Loucy (cell line): ENCODE measurements at regions not wholly inside any gene's neighbourhood (a gene's known extent, or its start where the extent isn't known, plus 50 kb on each side); places are given as distances from the start of the nearest gene placed in this dataset.
"Not testable (repeated sequence)": the region's sequence is repeated elsewhere in the genome, so short reads cannot be mapped to it uniquely, and the experiment has no call there.

Source experiments
- H2AFZ ChIP-seq: fragments of 200-600 bp; sonication (generic); 2 replicates; pipeline ENCODE4 v1.6.0; 2016; ENCODE audit warnings: antibody characterized with exemption, mild to moderate bottlenecking, low read length, moderate library complexity
- H3F3A ChIP-seq: fragments of 200-600 bp; 2 replicates; pipeline ENCODE4 v1.6.0; 2016; ENCODE audit warnings: antibody characterized with exemption, low read depth, mild to moderate bottlenecking
- H3K27me3 ChIP-seq: fragments of 200-600 bp; sonication (generic); 2 replicates; pipeline ENCODE4 v1.6.1; 2014; ENCODE audit warnings: low read length, mild to moderate bottlenecking; ENCODE audit not compliant: insufficient read depth, poor library complexity, severe bottlenecking
- H3K36me3 ChIP-seq: fragments of 200-600 bp; sonication (generic); 2 replicates; pipeline ENCODE4 v1.6.1; 2016; ENCODE audit warnings: low read length; ENCODE audit not compliant: insufficient read depth
- H3K4me1 ChIP-seq: fragments of 200-600 bp; sonication (generic); 2 replicates; pipeline ENCODE4 v1.5.1; 2014; ENCODE audit warnings: low read length, mild to moderate bottlenecking; ENCODE audit not compliant: insufficient read depth, poor library complexity, severe bottlenecking
- H3K4me2 ChIP-seq: fragments of 200-600 bp; sonication (generic); 2 replicates; pipeline ENCODE4 v1.6.0; 2014; ENCODE audit warnings: antibody characterized with exemption, low read length, low read depth, mild to moderate bottlenecking; ENCODE audit not compliant: poor library complexity, severe bottlenecking
- H3K4me3 ChIP-seq: fragments of 200-600 bp; sonication (generic); 2 replicates; pipeline ENCODE4 v1.5.1; 2014; ENCODE audit warnings: low read length, mild to moderate bottlenecking, mixed read lengths; ENCODE audit not compliant: poor library complexity, severe bottlenecking
- H3K79me2 ChIP-seq: fragments of 200-600 bp; sonication (generic); 2 replicates; pipeline ENCODE4 v1.6.1; 2014; ENCODE audit warnings: low read length; ENCODE audit not compliant: insufficient read depth
- H3K9ac ChIP-seq: fragments of 200-600 bp; sonication (generic); 2 replicates; pipeline ENCODE4 v1.6.0; 2014; ENCODE audit warnings: mild to moderate bottlenecking, low read depth, low read length, moderate library complexity; ENCODE audit not compliant: poor library complexity, severe bottlenecking
- H3K9me2 ChIP-seq: fragments of 200-600 bp; sonication (generic); replicated peaks from 2 replicates; pipeline ENCODE4 v1.6.1; 2016; ENCODE audit warnings: low read depth, low read length, mixed read lengths
- H3K9me3 ChIP-seq: fragments of 200-600 bp; sonication (generic); 2 replicates; pipeline ENCODE4 v1.6.1; 2014; ENCODE audit warnings: mild to moderate bottlenecking, antibody characterized with exemption, low read length, low read depth; ENCODE audit not compliant: insufficient read depth
- H4K20me1 ChIP-seq: fragments of 200-600 bp; sonication (generic); 2 replicates; pipeline ENCODE4 v1.6.0; 2014; ENCODE audit warnings: antibody characterized with exemption, low read length, mild to moderate bottlenecking; ENCODE audit not compliant: insufficient read depth, poor library complexity, severe bottlenecking
- CTCF ChIP-seq: fragments of 200-600 bp; sonication (generic); conservative IDR thresholded peaks from 2 replicates; pipeline ENCODE4 v1.5.1; 2014; ENCODE audit warnings: mild to moderate bottlenecking, antibody characterized with exemption, low read length
- EZH2phosphoT487 ChIP-seq: fragments of 200-600 bp; IDR thresholded peaks from 2 replicates; pipeline ENCODE4 v1.6.1; 2018; ENCODE audit warnings: antibody characterized with exemption, mild to moderate bottlenecking, moderate library complexity, borderline replicate concordance

- Histone ChIP-seq H3K27me3 (no peaks in the 10 kb centered on the region), H4K20me1 (no peaks in the 10 kb centered on the region), H3K4me3 (no peak overlapping the region), H3K79me2 (no peaks in the 10 kb centered on the region), H3F3A (no peaks in the 10 kb centered on the region), H3K9me2 (no peaks in the 10 kb centered on the region), H2AFZ (no peak overlapping the region), H3K4me2 (no peak overlapping the region), H3K9me3 (no peaks in the 10 kb centered on the region), H3K4me1 (no peaks in the 10 kb centered on the region), H3K36me3 (no peaks in the 10 kb centered on the region), H3K9ac (no peak overlapping the region)
- TF ChIP-seq EZH2phosphoT487 (no peak), CTCF (no peak)
Measured at GRCh38 chr1:233828480-233828879, 76.0 kb upstream of the SLC35F3 start.

GRCh38 chr1:233834609-233835008, 69.9 kb upstream of the SLC35F3 start:
- Histone ChIP-seq H3K79me2 (no peaks in the 10 kb centered on the region), H3K4me3 (no peak overlapping the region), H4K20me1 (no peaks in the 10 kb centered on the region), H3F3A (no peaks in the 10 kb centered on the region), H3K9me2 (no peaks in the 10 kb centered on the region), H3K36me3 (no peaks in the 10 kb centered on the region), H3K4me2 (no peak overlapping the region), H3K9me3 (no peaks in the 10 kb centered on the region), H3K27me3 (no peaks in the 10 kb centered on the region), H3K9ac (no peak overlapping the region), H3K4me1 (no peaks in the 10 kb centered on the region), H2AFZ (no peak overlapping the region)
- TF ChIP-seq CTCF (no peak), EZH2phosphoT487 (no peak)

- H2AFZ ChIP-seq, H3F3A ChIP-seq, H4K20me1 ChIP-seq, H3K4me3 ChIP-seq, H3K79me2 ChIP-seq, H3K9ac ChIP-seq, H3K9me2 ChIP-seq, H3K27me3 ChIP-seq, H3K9me3 ChIP-seq, H3K4me1 ChIP-seq, H3K36me3 ChIP-seq, H3K4me2 ChIP-seq: not testable (repeated sequence)
Measured at GRCh38 chr1:233838207-233838606, 66.3 kb upstream of the SLC35F3 start.

- Histone ChIP-seq H3K79me2 (no peaks in the 10 kb centered on the region), H3K4me2 (no peak overlapping the region), H3F3A (no peaks in the 10 kb centered on the region), H3K36me3 (no peaks in the 10 kb centered on the region), H3K4me1 (no peaks in the 10 kb centered on the region), H3K9me2 (no peaks in the 10 kb centered on the region), H3K4me3 (no peak overlapping the region), H3K9me3 (no peaks in the 10 kb centered on the region), H3K27me3 (no peaks in the 10 kb centered on the region), H4K20me1 (no peaks in the 10 kb centered on the region), H3K9ac (no peak overlapping the region), H2AFZ (no peak overlapping the region)
- TF ChIP-seq CTCF: no peak
- no peak for TF ChIP-seq EZH2phosphoT487
Measured at GRCh38 chr1:233843525-233844204, 60.8 kb upstream of the SLC35F3 start.
